Urothelium cell line (cell line): ENCODE measurements at regions not wholly inside any gene's neighbourhood (a gene's known extent, or its start where the extent isn't known, plus 50 kb on each side); places are given as distances from the start of the nearest gene placed in this dataset.
"Not testable (repeated sequence)": the region's sequence is repeated elsewhere in the genome, so short reads cannot be mapped to it uniquely, and the experiment has no call there.

Source experiments
- DNase-seq: peaks from one replicate; pipeline ENCODE4 v3.0.0; 2011; ENCODE audit warnings: low spot score, mixed read lengths
- FAIRE-seq: peaks from 2 replicates; lab custom pipeline; 2011; peaks lifted over from hg19 to GRCh38; lab: Jason Lieb, UNC

- no peak for FAIRE-seq
These were observed 327.7 kb upstream of the F9 start for GRCh38 chrX:139202742-139203420.

GRCh38 chrX:139201924-139202323 lies 328.6 kb upstream of the F9 start:
- DNase-seq (no peak), FAIRE-seq (no peak)

More at GRCh38 chrX:139202742-139203420, 327.7 kb upstream of the F9 start:
- no peak for DNase-seq

DNA sequence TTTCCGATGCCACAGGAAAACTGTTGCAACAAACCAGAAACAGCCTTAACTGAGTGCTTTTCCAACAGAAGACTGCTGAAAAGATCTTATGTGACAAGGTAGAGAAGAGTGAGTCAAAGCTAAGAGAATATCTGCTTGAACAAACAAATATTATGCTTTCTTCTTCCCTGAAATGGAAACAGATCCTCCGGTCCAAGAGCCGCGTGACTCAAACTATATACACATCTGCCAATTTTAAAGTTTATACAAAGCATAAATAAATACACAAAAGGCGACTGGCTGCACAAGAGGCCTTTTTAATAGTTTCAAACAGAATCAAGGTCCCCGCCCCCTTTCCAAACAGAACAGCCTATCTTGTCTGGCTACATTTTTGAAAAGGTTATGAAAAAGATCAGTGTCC lies 329.7 kb upstream of the F9 start:
- DNase-seq (no peak), FAIRE-seq (no peak)

- FAIRE-seq, result no peak
These were observed 330.2 kb upstream of the F9 start for GRCh38 chrX:139200346-139200745.

DNA sequence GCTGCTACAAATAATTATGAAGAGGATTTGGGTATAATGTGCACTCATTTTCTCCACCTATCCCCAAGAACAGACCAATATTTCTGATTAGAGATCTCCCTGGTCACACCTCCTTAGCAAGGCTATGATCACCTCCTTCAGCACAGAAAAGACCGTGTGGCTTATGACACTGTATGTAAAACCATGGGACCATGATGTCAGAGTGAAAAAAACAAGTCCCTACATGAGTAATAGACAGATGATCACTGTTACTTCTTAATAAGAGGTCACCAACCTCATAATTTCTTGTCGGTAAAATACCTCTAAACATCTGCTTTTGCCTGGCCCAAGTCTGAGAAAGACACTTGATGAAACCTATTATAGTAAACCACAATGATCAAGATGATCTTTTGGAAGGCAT lies 330.6 kb upstream of the F9 start:
- DNase-seq, result no peak
- no peak for FAIRE-seq

More at GRCh38 chrX:139200346-139200745, 330.2 kb upstream of the F9 start:
- DNase-seq, result no peak

DNA sequence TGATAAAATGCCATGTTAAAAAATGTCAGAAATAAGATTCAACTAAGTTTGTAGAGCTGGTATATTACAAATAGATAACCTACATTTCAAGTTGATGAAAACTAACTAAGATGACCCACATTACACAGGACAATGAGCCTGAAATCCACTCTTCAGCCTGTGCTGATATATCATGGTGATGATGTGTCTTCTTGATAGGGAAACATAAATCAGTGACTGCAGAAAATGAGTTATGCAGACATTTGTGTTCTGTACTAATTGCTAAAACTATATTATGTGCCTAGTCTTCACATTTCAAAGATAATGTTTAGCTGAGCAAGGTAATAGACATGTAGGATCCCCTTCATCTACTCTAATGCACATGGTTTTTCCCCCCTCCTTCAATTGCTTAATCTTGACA lies 331.6 kb upstream of the F9 start:
- no peak for DNase-seq
- no peak for FAIRE-seq

GRCh38 chrX:139196890-139197289 lies 333.6 kb upstream of the F9 start:
- FAIRE-seq, result no peak
- no peak for DNase-seq

DNA sequence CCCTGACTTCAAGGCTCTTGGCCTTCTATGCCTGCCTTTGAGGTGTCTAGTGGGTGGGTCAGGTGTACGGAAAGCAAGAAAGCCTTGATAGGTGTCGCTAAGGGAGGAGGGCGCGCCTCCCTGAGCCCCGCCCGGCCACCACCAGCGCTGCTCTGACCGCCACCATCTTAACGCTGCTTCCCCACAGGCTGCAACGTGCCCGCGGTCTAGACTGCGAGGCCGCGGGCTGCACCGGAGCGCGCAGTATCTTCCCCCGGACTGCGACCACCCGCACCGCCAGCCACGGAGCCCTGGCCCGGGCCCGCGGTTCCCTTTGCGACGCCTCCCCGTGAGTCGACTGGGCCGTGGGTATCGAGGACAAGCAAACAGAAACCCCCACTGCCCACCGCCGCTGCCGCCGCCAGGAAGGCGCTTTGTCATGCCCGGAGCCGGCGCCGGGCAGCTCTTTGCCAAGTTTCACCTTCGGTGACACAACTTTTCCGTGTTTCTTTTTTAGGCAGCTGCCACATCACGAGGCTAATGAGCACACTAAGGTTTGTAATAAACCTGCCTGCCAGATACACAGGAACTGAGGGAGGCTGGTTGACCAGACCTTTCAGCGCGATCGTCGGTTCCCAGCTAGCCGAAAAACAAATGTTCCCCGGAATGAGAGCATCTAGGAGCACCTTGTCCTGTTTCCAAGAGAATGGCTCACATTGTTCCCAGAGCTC lies 335.8 kb upstream of the F9 start:
- FAIRE-seq, result no peak
- peak; percentile 18 for DNase-seq

- no peak for FAIRE-seq
- no peak for DNase-seq
These were observed 338.1 kb upstream of the F9 start for GRCh38 chrX:139192386-139192961.

GRCh38 chrX:139191746-139192385 lies 338.7 kb upstream of the F9 start:
- FAIRE-seq (no peak), DNase-seq (no peak)

GRCh38 chrX:139191286-139191685 lies 339.3 kb upstream of the F9 start:
- no peak for FAIRE-seq
- no peak for DNase-seq

GRCh38 chrX:139187738-139188137 lies 342.8 kb upstream of the F9 start:
- DNase-seq (no peak), FAIRE-seq (no peak)

DNA sequence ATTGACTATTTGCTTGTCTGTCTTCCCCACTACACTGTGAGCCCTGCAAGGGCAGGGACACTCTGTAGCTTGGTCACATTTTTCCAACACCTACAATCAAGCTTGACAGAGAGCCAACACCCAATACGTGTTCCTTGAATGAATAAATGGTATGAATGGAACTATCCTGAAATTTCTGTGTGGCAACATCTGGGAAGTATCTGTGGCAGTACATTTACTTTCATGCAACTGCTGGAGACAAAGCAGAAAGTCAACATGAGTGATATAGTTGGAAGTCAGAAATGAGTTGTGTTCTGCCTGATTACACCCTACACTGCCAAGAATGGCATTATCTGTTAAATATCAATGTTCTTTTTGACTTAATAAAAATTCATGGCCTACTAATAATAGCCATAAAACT lies 343.5 kb upstream of the F9 start:
- DNase-seq (no peak), FAIRE-seq (no peak)

GRCh38 chrX:139179592-139179991 lies 350.9 kb upstream of the F9 start:
- DNase-seq (no peak), FAIRE-seq (no peak)

- DNase-seq (no peak), FAIRE-seq (no peak)
These were observed 351.6 kb upstream of the F9 start for GRCh38 chrX:139178980-139179379.

DNA sequence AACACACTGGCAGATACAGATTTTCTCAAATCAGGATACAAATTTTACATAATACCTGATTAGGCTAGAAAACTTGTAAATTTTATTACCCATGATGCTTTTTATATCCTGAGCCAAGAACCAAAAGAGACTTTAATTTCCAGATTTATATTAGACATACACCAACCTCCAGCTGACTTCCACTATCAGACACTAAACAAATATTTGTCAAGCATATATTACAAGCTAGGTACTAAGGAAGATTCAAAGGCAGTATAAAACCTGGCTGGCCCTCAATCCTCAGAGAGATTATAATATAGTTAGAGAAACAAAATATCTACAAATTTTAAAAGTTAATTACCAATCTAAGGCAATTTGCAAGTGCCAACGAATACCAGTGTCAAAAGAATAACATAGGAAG lies 357.8 kb upstream of the F9 start:
- FAIRE-seq, result no peak
- no peak for DNase-seq

GRCh38 chrX:139170526-139171173 lies 359.9 kb upstream of the F9 start:
- DNase-seq (no peak), FAIRE-seq (no peak)

DNA sequence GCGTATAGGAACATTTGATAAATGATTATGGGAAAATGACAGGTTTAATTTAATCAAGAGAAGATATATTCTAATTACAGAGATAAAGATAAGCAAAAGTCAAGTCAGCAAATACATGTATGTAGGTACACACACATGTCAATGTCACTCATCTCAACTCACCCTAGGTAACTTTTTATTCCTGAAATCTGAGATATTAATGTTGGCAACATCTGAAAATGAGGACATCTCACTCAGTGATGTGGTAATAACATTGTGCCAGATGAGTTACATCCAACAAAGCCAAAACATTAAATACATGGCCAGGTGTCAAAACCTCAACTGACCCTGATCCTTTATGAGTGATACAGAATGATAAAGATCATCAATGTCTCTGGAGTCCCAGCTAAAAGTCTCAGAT lies 363.3 kb upstream of the F9 start:
- FAIRE-seq (no peak), DNase-seq (no peak)

DNA sequence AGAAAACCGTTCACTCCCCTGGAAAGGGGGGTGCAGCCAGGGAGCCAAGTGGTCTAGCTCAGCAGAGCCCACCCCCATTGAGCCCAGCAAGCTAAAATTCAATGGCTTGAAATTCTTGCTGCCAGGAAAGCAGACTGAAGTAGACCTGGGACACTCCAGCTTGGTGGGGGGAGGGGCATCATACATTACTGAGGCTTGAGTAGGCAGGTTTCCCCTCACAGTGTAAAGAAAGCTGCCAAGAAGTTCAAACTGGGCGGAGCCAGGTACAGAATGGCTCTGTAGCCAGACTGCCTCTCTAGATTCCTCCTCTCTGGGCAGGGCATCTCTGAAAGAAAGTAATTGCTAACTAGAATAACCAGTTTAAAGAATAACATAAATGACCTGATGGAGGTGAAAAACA lies 372.3 kb upstream of the F9 start:
- no peak for FAIRE-seq
- no peak for DNase-seq

GRCh38 chrX:139156356-139156755 lies 374.2 kb upstream of the F9 start:
- no peak for DNase-seq

DNA sequence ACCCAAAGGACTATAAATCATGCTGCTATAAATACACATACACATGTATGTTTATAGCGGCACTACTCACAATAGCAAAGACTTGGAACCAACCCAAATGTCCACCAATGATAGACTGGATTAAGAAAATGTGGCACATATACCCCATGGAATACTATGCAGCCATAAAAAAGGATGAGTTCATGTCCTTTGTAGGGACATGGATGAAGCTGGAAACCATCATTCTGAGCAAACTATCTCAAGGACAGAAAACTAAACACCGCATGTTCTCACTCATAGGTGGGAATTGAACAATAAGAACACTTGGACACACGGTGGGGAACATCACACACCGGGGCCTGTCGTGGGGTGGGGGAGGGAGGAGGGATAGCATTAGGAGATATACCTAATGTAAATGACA lies 383.9 kb upstream of the F9 start:
- not testable (repeated sequence) for FAIRE-seq, DNase-seq

More at GRCh38 chrX:139156356-139156755, 374.2 kb upstream of the F9 start:
- no peak for FAIRE-seq
